ENCODE measurements at regions not wholly inside any gene's neighbourhood (a gene's known extent, or its start where the extent isn't known, plus 50 kb on each side); places are given as distances from the start of the nearest gene placed in this dataset.

DNA sequence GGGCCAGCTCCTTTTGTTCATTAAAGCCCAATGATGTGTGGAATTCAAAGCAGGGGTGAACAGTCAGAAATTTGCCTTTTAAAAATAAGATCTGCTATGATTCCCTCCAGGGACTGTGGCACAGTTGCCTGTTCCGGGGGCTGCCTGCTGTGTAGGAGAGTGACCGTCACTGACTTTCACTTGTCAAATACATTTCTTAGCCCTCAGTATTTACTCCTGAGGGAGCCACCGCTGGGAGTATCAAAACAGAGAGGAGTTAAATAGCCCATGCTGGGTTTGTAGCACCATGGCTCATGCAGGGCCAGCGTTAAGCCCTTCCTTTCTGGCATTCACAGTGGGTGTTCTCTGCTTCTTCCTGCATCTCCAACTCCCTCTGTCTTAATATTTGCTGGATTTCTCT, 897.8 kb downstream of the SORCS3 start:
- no peak overlapping the region for H3K4me3 Mint-ChIP-seq
- H3K9me3 Mint-ChIP-seq: no peaks in the 10 kb centered on the region
- peaks cover 40% of the 10 kb centered on the region for H3K4me1 Mint-ChIP-seq
- Histone ChIP-seq H3F3A (replicated peaks; ENCODE audit: low read depth) (no peaks in the 10 kb centered on the region), H3K4me2 (no peak overlapping the region), H3K4me3 (no peak overlapping the region), H4K20me1 (replicated peaks; ENCODE audit: insufficient read depth) (no peaks in the 10 kb centered on the region), H3K79me2 (replicated peaks; ENCODE audit: insufficient read depth) (no peaks in the 10 kb centered on the region), H3K36me3 (ENCODE audit: insufficient read depth) (no peaks in the 10 kb centered on the region), H3K27ac (ENCODE audit: low read depth) (no peak overlapping the region), H3K4me1 (ENCODE audit: insufficient read depth) (peaks cover 15% of the 10 kb centered on the region), H3K9me2 (ENCODE audit: insufficient read depth) (peaks cover 5% of the 10 kb centered on the region; the same call in 1 of the 2 replicates), H3K27me3 (ENCODE audit: insufficient read depth) (no peaks in the 10 kb centered on the region), H2AFZ (no peak overlapping the region)
- ATAC-seq: peak; percentile 98
- H3K36me3 Mint-ChIP-seq (ENCODE audit: low read depth): no peaks in the 10 kb centered on the region
- DNase-seq (ENCODE audit: low spot score): peak; percentile 49
- TF ChIP-seq NANOG (IDR thresholded peaks at IDR 0.05; ENCODE audit: borderline replicate concordance) (no peak; the same call in 1 of the 2 replicates), ZNF331 (CRISPR knock-in tag; IDR thresholded peaks at IDR 0.05; ENCODE audit: low read depth) (no peak)
- TF ChIP-seq, protein P1, sequence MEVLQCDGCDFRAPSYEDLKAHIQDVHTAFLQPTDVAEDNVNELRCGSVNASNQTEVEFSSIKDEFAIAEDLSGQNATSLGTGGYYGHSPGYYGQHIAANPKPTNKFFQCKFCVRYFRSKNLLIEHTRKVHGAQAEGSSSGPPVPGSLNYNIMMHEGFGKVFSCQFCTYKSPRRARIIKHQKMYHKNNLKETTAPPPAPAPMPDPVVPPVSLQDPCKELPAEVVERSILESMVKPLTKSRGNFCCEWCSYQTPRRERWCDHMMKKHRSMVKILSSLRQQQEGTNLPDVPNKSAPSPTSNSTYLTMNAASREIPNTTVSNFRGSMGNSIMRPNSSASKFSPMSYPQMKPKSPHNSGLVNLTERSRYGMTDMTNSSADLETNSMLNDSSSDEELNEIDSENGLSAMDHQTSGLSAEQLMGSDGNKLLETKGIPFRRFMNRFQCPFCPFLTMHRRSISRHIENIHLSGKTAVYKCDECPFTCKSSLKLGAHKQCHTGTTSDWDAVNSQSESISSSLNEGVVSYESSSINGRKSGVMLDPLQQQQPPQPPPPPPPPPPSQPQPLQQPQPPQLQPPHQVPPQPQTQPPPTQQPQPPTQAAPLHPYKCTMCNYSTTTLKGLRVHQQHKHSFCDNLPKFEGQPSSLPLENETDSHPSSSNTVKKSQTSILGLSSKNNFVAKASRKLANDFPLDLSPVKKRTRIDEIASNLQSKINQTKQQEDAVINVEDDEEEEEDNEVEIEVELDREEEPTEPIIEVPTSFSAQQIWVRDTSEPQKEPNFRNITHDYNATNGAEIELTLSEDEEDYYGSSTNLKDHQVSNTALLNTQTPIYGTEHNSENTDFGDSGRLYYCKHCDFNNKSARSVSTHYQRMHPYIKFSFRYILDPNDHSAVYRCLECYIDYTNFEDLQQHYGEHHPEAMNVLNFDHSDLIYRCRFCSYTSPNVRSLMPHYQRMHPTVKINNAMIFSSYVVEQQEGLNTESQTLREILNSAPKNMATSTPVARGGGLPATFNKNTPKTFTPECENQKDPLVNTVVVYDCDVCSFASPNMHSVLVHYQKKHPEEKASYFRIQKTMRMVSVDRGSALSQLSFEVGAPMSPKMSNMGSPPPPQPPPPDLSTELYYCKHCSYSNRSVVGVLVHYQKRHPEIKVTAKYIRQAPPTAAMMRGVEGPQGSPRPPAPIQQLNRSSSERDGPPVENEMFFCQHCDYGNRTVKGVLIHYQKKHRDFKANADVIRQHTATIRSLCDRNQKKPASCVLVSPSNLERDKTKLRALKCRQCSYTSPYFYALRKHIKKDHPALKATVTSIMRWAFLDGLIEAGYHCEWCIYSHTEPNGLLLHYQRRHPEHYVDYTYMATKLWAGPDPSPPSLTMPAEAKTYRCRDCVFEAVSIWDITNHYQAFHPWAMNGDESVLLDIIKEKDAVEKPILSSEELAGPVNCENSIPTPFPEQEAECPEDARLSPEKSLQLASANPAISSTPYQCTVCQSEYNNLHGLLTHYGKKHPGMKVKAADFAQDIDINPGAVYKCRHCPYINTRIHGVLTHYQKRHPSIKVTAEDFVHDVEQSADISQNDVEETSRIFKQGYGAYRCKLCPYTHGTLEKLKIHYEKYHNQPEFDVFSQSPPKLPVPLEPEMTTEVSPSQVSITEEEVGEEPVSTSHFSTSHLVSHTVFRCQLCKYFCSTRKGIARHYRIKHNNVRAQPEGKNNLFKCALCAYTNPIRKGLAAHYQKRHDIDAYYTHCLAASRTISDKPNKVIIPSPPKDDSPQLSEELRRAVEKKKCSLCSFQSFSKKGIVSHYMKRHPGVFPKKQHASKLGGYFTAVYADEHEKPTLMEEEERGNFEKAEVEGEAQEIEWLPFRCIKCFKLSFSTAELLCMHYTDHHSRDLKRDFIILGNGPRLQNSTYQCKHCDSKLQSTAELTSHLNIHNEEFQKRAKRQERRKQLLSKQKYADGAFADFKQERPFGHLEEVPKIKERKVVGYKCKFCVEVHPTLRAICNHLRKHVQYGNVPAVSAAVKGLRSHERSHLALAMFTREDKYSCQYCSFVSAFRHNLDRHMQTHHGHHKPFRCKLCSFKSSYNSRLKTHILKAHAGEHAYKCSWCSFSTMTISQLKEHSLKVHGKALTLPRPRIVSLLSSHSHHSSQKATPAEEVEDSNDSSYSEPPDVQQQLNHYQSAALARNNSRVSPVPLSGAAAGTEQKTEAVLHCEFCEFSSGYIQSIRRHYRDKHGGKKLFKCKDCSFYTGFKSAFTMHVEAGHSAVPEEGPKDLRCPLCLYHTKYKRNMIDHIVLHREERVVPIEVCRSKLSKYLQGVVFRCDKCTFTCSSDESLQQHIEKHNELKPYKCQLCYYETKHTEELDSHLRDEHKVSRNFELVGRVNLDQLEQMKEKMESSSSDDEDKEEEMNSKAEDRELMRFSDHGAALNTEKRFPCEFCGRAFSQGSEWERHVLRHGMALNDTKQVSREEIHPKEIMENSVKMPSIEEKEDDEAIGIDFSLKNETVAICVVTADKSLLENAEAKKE (CRISPR knock-in tag; IDR thresholded peaks at IDR 0.05): peak; percentile 78
- peak overlapping the region; percentile 73; the same call in 1 of the 2 replicates for H3K27ac Mint-ChIP-seq
- H3K27me3 Mint-ChIP-seq (ENCODE audit: insufficient read depth, low read depth, poor library complexity): peaks cover 4% of the 10 kb centered on the region

DNA sequence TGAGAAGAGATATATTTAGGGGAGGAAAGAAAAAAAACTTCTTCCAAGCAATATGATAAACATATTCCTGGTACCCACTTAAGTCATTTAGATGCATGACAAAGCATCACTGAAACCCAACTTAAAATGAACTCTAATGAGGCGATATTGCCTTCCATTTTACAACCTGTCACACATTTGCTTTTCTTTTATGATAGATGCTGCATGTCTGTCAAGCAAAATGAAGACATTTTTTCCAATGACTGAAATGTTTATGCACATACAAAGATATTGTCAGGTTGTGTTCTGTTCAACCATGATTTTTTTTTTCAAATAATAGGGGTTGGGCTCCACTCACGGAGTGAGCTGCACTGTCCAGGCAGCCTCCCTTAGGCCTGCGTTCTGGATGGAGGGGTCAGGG, 894.4 kb downstream of the SORCS3 start:
- DNase-seq (ENCODE audit: low spot score): no peak
- H3K9me3 Mint-ChIP-seq: peaks cover 4% of the 10 kb centered on the region; the same call in 2 of the 3 replicates
- TF ChIP-seq, protein P1 (CRISPR knock-in tag; IDR thresholded peaks at IDR 0.05): no peak
- TF ChIP-seq NANOG (IDR thresholded peaks at IDR 0.05; ENCODE audit: borderline replicate concordance) (no peak), STAT1 (IDR thresholded peaks at IDR 0.05; ENCODE audit: unreplicated experiment) (no peak), EZH2phosphoT487 (IDR thresholded peaks at IDR 0.05; ENCODE audit: unreplicated experiment) (no peak), JUNB (IDR thresholded peaks at IDR 0.05; ENCODE audit: unreplicated experiment) (no peak), EZH2 (IDR thresholded peaks at IDR 0.05; ENCODE audit: low read depth, unreplicated experiment) (no peak)

More for the DNA sequence above, 894.4 kb downstream of the SORCS3 start:
- Histone ChIP-seq H3K27ac (ENCODE audit: low read depth) (no peak overlapping the region), H4K20me1 (replicated peaks; ENCODE audit: insufficient read depth) (no peaks in the 10 kb centered on the region), H3K4me1 (ENCODE audit: insufficient read depth) (peaks cover 15% of the 10 kb centered on the region), H3K4me2 (no peak overlapping the region), H3F3A (replicated peaks; ENCODE audit: low read depth) (no peaks in the 10 kb centered on the region), H3K79me2 (replicated peaks; ENCODE audit: insufficient read depth) (no peaks in the 10 kb centered on the region), H3K9me2 (ENCODE audit: insufficient read depth) (peaks cover 5% of the 10 kb centered on the region), H3K4me3 (no peak overlapping the region), H2AFZ (no peak overlapping the region), H3K36me3 (ENCODE audit: insufficient read depth) (no peaks in the 10 kb centered on the region), H3K27me3 (ENCODE audit: insufficient read depth) (no peaks in the 10 kb centered on the region)
- Mint-ChIP-seq H3K4me3 (no peak overlapping the region), H3K27ac (no peak overlapping the region), H3K27me3 (ENCODE audit: insufficient read depth, low read depth, poor library complexity) (peaks cover 4% of the 10 kb centered on the region), H3K4me1 (peaks cover 25% of the 10 kb centered on the region), H3K36me3 (ENCODE audit: low read depth) (0 out of 3 replicates have a peak, but pooled peaks cover 6% of the 10 kb centered on the region)
- no peak for ATAC-seq

All from GM23338 (cell line).